Hepatocyte (in vitro differentiated cells): ENCODE measurements at regions not wholly inside any gene's neighbourhood (a gene's known extent, or its start where the extent isn't known, plus 50 kb on each side); places are given as distances from the start of the nearest gene placed in this dataset.

Experiments used
- DNase-seq: peaks from one replicate; pipeline ENCODE4 v3.0.0-alpha.2; 2016; ENCODE audit warnings: low spot score
- H2AFZ ChIP-seq: fragments of 200-600 bp; sonication (generic); 2 replicates; pipeline ENCODE4 v1.6.0; 2016; ENCODE audit warnings: antibody characterized with exemption, mild to moderate bottlenecking
- H3K27ac ChIP-seq: fragments of 200-600 bp; sonication (generic); 2 replicates; pipeline ENCODE4 v1.5.1; 2016; ENCODE audit warnings: mild to moderate bottlenecking
- H3K27me3 ChIP-seq: fragments of 200-600 bp; sonication (generic); 2 replicates; pipeline ENCODE4 v1.6.1; 2016
- H3K36me3 ChIP-seq: fragments of 200-600 bp; sonication (generic); replicated peaks from 2 replicates; pipeline ENCODE4 v1.5.1; 2016; ENCODE audit warnings: low read depth; ENCODE audit not compliant: insufficient read depth
- H3K4me1 ChIP-seq: fragments of 200-600 bp; sonication (generic); 2 replicates; pipeline ENCODE4 v1.5.1; 2016; ENCODE audit warnings: mild to moderate bottlenecking, moderate library complexity; ENCODE audit not compliant: insufficient read depth
- H3K4me2 ChIP-seq: fragments of 200-600 bp; sonication (generic); 2 replicates; pipeline ENCODE4 v1.6.0; 2016
- H3K4me3 ChIP-seq: fragments of 200-600 bp; sonication (generic); 2 replicates; pipeline ENCODE4 v1.5.1; 2016; ENCODE audit warnings: mild to moderate bottlenecking
- H3K79me2 ChIP-seq: fragments of 200-600 bp; sonication (generic); 2 replicates; pipeline ENCODE4 v1.6.0; 2017; ENCODE audit warnings: mild to moderate bottlenecking
- H3K9me2 ChIP-seq: fragments of 200-600 bp; sonication (generic); replicated peaks from 2 replicates; pipeline ENCODE4 v1.6.0; 2017; ENCODE audit warnings: mild to moderate bottlenecking; ENCODE audit not compliant: insufficient read depth
- H3K9me3 ChIP-seq: fragments of 200-600 bp; sonication (generic); 2 replicates; pipeline ENCODE4 v1.5.1; 2016; ENCODE audit warnings: low read depth, mild to moderate bottlenecking
- H4K20me1 ChIP-seq: fragments of 200-600 bp; sonication (generic); 2 replicates; pipeline ENCODE4 v1.6.0; 2016; ENCODE audit warnings: mild to moderate bottlenecking; ENCODE audit not compliant: insufficient read depth, poor library complexity, severe bottlenecking
- CTCF ChIP-seq: fragments of 200-600 bp; sonication (generic); IDR thresholded peaks from 2 replicates; pipeline ENCODE4 v1.5.1; 2016; ENCODE audit warnings: antibody characterized with exemption, mild to moderate bottlenecking; ENCODE audit not compliant: poor library complexity
- EZH2 ChIP-seq: fragments of 200-600 bp; sonication (generic); IDR thresholded peaks from 2 replicates; pipeline ENCODE4 v1.6.1; 2016; ENCODE audit warnings: antibody characterized with exemption, mild to moderate bottlenecking, borderline replicate concordance
- EZH2phosphoT487 ChIP-seq: fragments of 200-600 bp; sonication (generic); IDR thresholded peaks from one replicate; pipeline ENCODE4 v1.6.1; 2018; ENCODE audit warnings: antibody characterized with exemption, mild to moderate bottlenecking, low read depth, moderate library complexity; ENCODE audit not compliant: unreplicated experiment, severe bottlenecking
- WGBS: methylation state at CpG from one replicate; pipeline ENCODE4 v1.1.6; 2016; ENCODE audit warnings: low lambda C conversion rate; ENCODE audit errors: missing lambda C conversion rate; 5-methylcytosine and 5-hydroxymethylcytosine counted together

- H3K4me3 ChIP-seq, result no peak overlapping the region
- no peaks in the 10 kb centered on the region for H3K27me3 ChIP-seq
- no peaks in the 10 kb centered on the region for H3K9me2 ChIP-seq
- H4K20me1 ChIP-seq, result no peaks in the 10 kb centered on the region
- no peaks in the 10 kb centered on the region for H3K4me1 ChIP-seq
- no peak overlapping the region for H2AFZ ChIP-seq
- no peaks in the 10 kb centered on the region for H3K9me3 ChIP-seq
- WGBS, result 93% methylated on average over 4 of the region's 4 CpGs
- H3K27ac ChIP-seq, result no peak overlapping the region
- no peaks in the 10 kb centered on the region for H3K36me3 ChIP-seq
- no peak overlapping the region for H3K4me2 ChIP-seq
- DNase-seq, result no peak
- TF ChIP-seq CTCF, result no peak
- no peak for TF ChIP-seq EZH2
- no peak for TF ChIP-seq EZH2phosphoT487
- no peaks in the 10 kb centered on the region for H3K79me2 ChIP-seq
Measured at GRCh38 chr3:79874646-79875045, 106.8 kb upstream of the ROBO1 start.

GRCh38 chr3:79872483-79872882 is 104.7 kb upstream of the ROBO1 start:
- Histone ChIP-seq H3K9me3 (no peaks in the 10 kb centered on the region), H4K20me1 (no peaks in the 10 kb centered on the region), H2AFZ (no peak overlapping the region), H3K9me2 (no peaks in the 10 kb centered on the region), H3K4me1 (no peaks in the 10 kb centered on the region), H3K36me3 (no peaks in the 10 kb centered on the region), H3K27ac (no peak overlapping the region), H3K4me3 (no peak overlapping the region), H3K27me3 (no peaks in the 10 kb centered on the region), H3K4me2 (no peak overlapping the region), H3K79me2 (no peaks in the 10 kb centered on the region)
- DNase-seq, result no peak
- TF ChIP-seq EZH2phosphoT487, result no peak
- no peak for TF ChIP-seq CTCF
- no peak for TF ChIP-seq EZH2
- WGBS, result 45% methylated on average over 1 of the region's 1 CpG

- no peaks in the 10 kb centered on the region for H4K20me1 ChIP-seq
- no peak overlapping the region for H2AFZ ChIP-seq
- H3K4me3 ChIP-seq, result no peak overlapping the region
- no peaks in the 10 kb centered on the region for H3K4me1 ChIP-seq
- H3K79me2 ChIP-seq, result no peaks in the 10 kb centered on the region
- no peaks in the 10 kb centered on the region for H3K9me3 ChIP-seq
- H3K9me2 ChIP-seq, result no peaks in the 10 kb centered on the region
- DNase-seq, result no peak
- WGBS, result 86% methylated on average over 1 of the region's 1 CpG
- no peak overlapping the region for H3K27ac ChIP-seq
- H3K27me3 ChIP-seq, result no peaks in the 10 kb centered on the region
- H3K36me3 ChIP-seq, result no peaks in the 10 kb centered on the region
- H3K4me2 ChIP-seq, result no peak overlapping the region
- TF ChIP-seq EZH2, result no peak
- TF ChIP-seq CTCF, result no peak
- TF ChIP-seq EZH2phosphoT487, result no peak
Measured at GRCh38 chr3:79871656-79872055, 103.9 kb upstream of the ROBO1 start.

- no peaks in the 10 kb centered on the region for H3K27me3 ChIP-seq
- H2AFZ ChIP-seq, result no peak overlapping the region
- no peaks in the 10 kb centered on the region for H3K79me2 ChIP-seq
- H3K4me3 ChIP-seq, result no peak overlapping the region
- H4K20me1 ChIP-seq, result no peaks in the 10 kb centered on the region
- H3K4me1 ChIP-seq, result no peaks in the 10 kb centered on the region
- H3K36me3 ChIP-seq, result no peaks in the 10 kb centered on the region
- TF ChIP-seq EZH2, result no peak
- TF ChIP-seq CTCF, result no peak
- no peak for TF ChIP-seq EZH2phosphoT487
- no peaks in the 10 kb centered on the region for H3K9me3 ChIP-seq
- no peaks in the 10 kb centered on the region for H3K9me2 ChIP-seq
- no peak for DNase-seq
- no peak overlapping the region for H3K4me2 ChIP-seq
- H3K27ac ChIP-seq, result no peak overlapping the region
Measured at GRCh38 chr3:79870313-79870620, 102.5 kb upstream of the ROBO1 start.
